Endothelial cell of umbilical vein (primary cell): ENCODE measurements at regions not wholly inside any gene's neighbourhood (a gene's known extent, or its start where the extent isn't known, plus 50 kb on each side); places are given as distances from the start of the nearest gene placed in this dataset.

Source experiments
- BruUV-seq: library from RNA; stranded (reverse); fragments of 400-500 nt; replicated peaks from 2 replicates; lab custom pipeline; 2021; lab: Mats Ljungman, UMichigan
- CTCF ChIA-PET: fragments of 300-600, 350-600 bp; sonication (Branson Sonifier 250); formaldehyde crosslinking; loops from one replicate; lab custom pipeline; 2021; ENCODE audit warnings: antibody characterized with exemption, inconsistent platforms; lab: Charles Lee
- POLR2A ChIA-PET: fragments of 300-600, 350-600 bp; sonication (Branson Sonifier 250); formaldehyde crosslinking; loops from one replicate; lab custom pipeline; 2021; ENCODE audit warnings: antibody characterized with exemption, inconsistent platforms; lab: Charles Lee
- DNase-seq: peaks from one replicate; pipeline ENCODE4 v3.0.0-alpha.2; 2011; ENCODE audit warnings: low read depth, low spot score
- FAIRE-seq: peaks from 2 replicates; lab custom pipeline; 2011; peaks lifted over from hg19 to GRCh38; lab: Jason Lieb, UNC
- H2AFZ ChIP-seq: 2 replicates; pipeline ENCODE4 v1.6.0; 2012; ENCODE audit warnings: low read depth, low read length, control low read depth, inconsistent platforms
- H3K27ac ChIP-seq: 2 replicates; pipeline ENCODE4 v1.5.1; 2011; ENCODE audit warnings: low read depth, mild to moderate bottlenecking, control low read depth, low read length, moderate library complexity; ENCODE audit not compliant: insufficient read depth
- H3K27me3 ChIP-seq, 2 experiments: 2 replicates each; pipeline versions ENCODE4 v1.6.0 to v1.6.1; 2011; ENCODE audit warnings: low read length in 2 of 2, mixed read lengths in 1 of 2; ENCODE audit not compliant: control insufficient read depth in 2 of 2, insufficient read depth in 2 of 2
- H3K36me3 ChIP-seq, 2 experiments: 2 replicates in 1 of 2; 3 replicates in 1 of 2; pipeline ENCODE4 v1.5.1; 2011; ENCODE audit warnings: low read length in 2 of 2, mild to moderate bottlenecking in 1 of 2, moderate library complexity in 1 of 2; ENCODE audit not compliant: control insufficient read depth in 2 of 2, insufficient read depth in 2 of 2; ENCODE audit errors: extremely low read depth in 1 of 2
- H3K4me1 ChIP-seq: 3 replicates; pipeline ENCODE4 v1.5.1; 2011; ENCODE audit warnings: mild to moderate bottlenecking, low read length; ENCODE audit not compliant: control insufficient read depth, insufficient read depth; ENCODE audit errors: extremely low read depth
- H3K4me2 ChIP-seq: 2 replicates; pipeline ENCODE4 v1.6.1; 2011; ENCODE audit warnings: low read length, control low read depth, mixed read lengths; ENCODE audit not compliant: insufficient read depth
- H3K4me3 ChIP-seq, 3 experiments: fragments of 200-600 bp in 1 of 3; sonication (generic), shearing (Covaris generic) in 1 of 3; replicated peaks in 1 of 3; 2 replicates each; pipeline ENCODE4 v1.5.1; 2011 to 2016; ENCODE audit warnings: control low read depth in 3 of 3, low read length in 3 of 3, mild to moderate bottlenecking in 2 of 3, inconsistent platforms in 1 of 3, low read depth in 1 of 3, moderate library complexity in 1 of 3; ENCODE audit not compliant: insufficient read depth in 1 of 3
- H3K79me2 ChIP-seq: 2 replicates; pipeline ENCODE4 v1.6.0; 2012; ENCODE audit warnings: low read length, inconsistent platforms; ENCODE audit not compliant: control insufficient read depth, insufficient read depth
- H3K9ac ChIP-seq: replicated peaks from 2 replicates; pipeline ENCODE3; 2011; ENCODE audit warnings: low read length, control low read depth; ENCODE audit not compliant: insufficient read depth; ENCODE audit errors: extremely low read depth
- H3K9me1 ChIP-seq: replicated peaks from 3 replicates; pipeline ENCODE4 v1.6.0; 2011; ENCODE audit warnings: mild to moderate bottlenecking, low read length; ENCODE audit not compliant: control insufficient read depth, insufficient read depth; ENCODE audit errors: extremely low read depth
- H3K9me3 ChIP-seq: replicated peaks from 2 replicates; pipeline ENCODE4 v1.5.1; 2012; ENCODE audit warnings: low read length, inconsistent platforms; ENCODE audit not compliant: control insufficient read depth, insufficient read depth
- H4K20me1 ChIP-seq: replicated peaks from 2 replicates; pipeline ENCODE3; 2011; ENCODE audit warnings: mild to moderate bottlenecking, low read length; ENCODE audit not compliant: control insufficient read depth, insufficient read depth; ENCODE audit errors: extremely low read depth
- CTCF ChIP-seq, 2 donors: IDR thresholded peaks; 1 replicate in 1 of 2; 2 replicates in 1 of 2; pipeline ENCODE4 v1.5.1; 2011; ENCODE audit warnings: low read length in 2 of 2, mild to moderate bottlenecking in 2 of 2, moderate library complexity in 2 of 2, control low read depth in 1 of 2, inconsistent platforms in 1 of 2, low read depth in 1 of 2; ENCODE audit not compliant: insufficient read depth in 1 of 2; ENCODE audit errors: extremely low read depth in 1 of 2
- EZH2 ChIP-seq: IDR thresholded peaks from 2 replicates; pipeline ENCODE4 v1.6.1; 2012; ENCODE audit warnings: borderline replicate concordance, low read depth, mild to moderate bottlenecking, moderate library complexity, low read length, inconsistent platforms; ENCODE audit not compliant: severe bottlenecking
- FOS ChIP-seq: IDR thresholded peaks from 2 replicates; pipeline ENCODE4 v1.6.1; 2011; ENCODE audit warnings: mild to moderate bottlenecking, low read length, moderate library complexity, borderline replicate concordance; ENCODE audit not compliant: insufficient read depth
- GATA2 ChIP-seq: IDR thresholded peaks from 2 replicates; pipeline ENCODE4 v1.7.0; 2011; ENCODE audit warnings: low read depth, mild to moderate bottlenecking, moderate library complexity, mixed read lengths, low read length; ENCODE audit not compliant: insufficient read length, insufficient read depth
- JUN ChIP-seq: IDR thresholded peaks from 2 replicates; pipeline ENCODE4 v1.6.1; 2011; ENCODE audit warnings: borderline replicate concordance, low read depth; ENCODE audit not compliant: insufficient read length, insufficient read depth
- MAX ChIP-seq: IDR thresholded peaks from 2 replicates; pipeline ENCODE4 v1.6.1; 2011; ENCODE audit not compliant: insufficient read depth, insufficient read length
- MYC ChIP-seq: IDR thresholded peaks from one replicate; pipeline ENCODE4 v1.6.1; 2011; ENCODE audit warnings: mild to moderate bottlenecking, low read depth, low read length
- POLR2A ChIP-seq: IDR thresholded peaks from 2 replicates; pipeline ENCODE4 v1.6.1; 2012; ENCODE audit warnings: low read depth, mild to moderate bottlenecking, control low read depth, low read length
- POLR2AphosphoS5 ChIP-seq: IDR thresholded peaks from 2 replicates; pipeline ENCODE4 v1.6.1; 2012; ENCODE audit warnings: low read depth, mild to moderate bottlenecking, control low read depth, low read length, moderate library complexity; ENCODE audit not compliant: insufficient read depth
- dilution Hi-C: fragments of 300-500 bp; cut with MboI; formaldehyde crosslinking; loops from one replicate; pipeline ENCODE4 v1.15.0; 2019; ENCODE audit warnings: low sequenced_read_pairs; ENCODE audit not compliant: extremely low pct_ligation_motif_present
- intact Hi-C: fragments of 100-400 bp; cut with micrococcal nuclease; formaldehyde crosslinking; loops from one replicate; pipeline ENCODE4 v1.10.0; 2022

GRCh38 chr20:21982559-21982958 lies 277.1 kb downstream of the PAX1 start:
- peaks cover 8% of the 10 kb centered on the region for H3K9me3 ChIP-seq
- no TSS peak for BruUV-seq
- H3K36me3 ChIP-seq, result no peaks in the 10 kb centered on the region
- no peaks in the 10 kb centered on the region for H3K27me3 ChIP-seq
- TF ChIP-seq GATA2 (no peak), MYC (no peak), CTCF (IDR thresholded peaks at IDR 0.05; ENCODE audit: extremely low read depth in 1 of 2, insufficient read depth in 1 of 2, low read depth in 1 of 2, low read length in 2 of 2) (no peak), MAX (no peak), JUN (no peak), POLR2A (no peak), POLR2AphosphoS5 (no peak), FOS (no peak), EZH2 (no peak)
- no peaks in the 10 kb centered on the region for H4K20me1 ChIP-seq
- no peak overlapping the region for H2AFZ ChIP-seq
- no peak overlapping the region for H3K27ac ChIP-seq
- ChIA-PET POLR2A (no interaction called here), CTCF (no interaction called here)
- DNase-seq (no peak), FAIRE-seq (no peak)
- dilution Hi-C loops (no loop called here), intact Hi-C loops (no loop called here)
- H3K4me1 ChIP-seq, result no peaks in the 10 kb centered on the region
- no peak overlapping the region for H3K4me2 ChIP-seq
- H3K4me3 ChIP-seq, result no peak overlapping the region
- no peaks in the 10 kb centered on the region for H3K79me2 ChIP-seq
- H3K9me1 ChIP-seq, result no peaks in the 10 kb centered on the region
- no peak overlapping the region for H3K9ac ChIP-seq
